Bone marrow (tissue), 2 donors: ENCODE measurements at regions not wholly inside any gene's neighbourhood (a gene's known extent, or its start where the extent isn't known, plus 50 kb on each side); places are given as distances from the start of the nearest gene placed in this dataset.

Experiments used
- DNase-seq, 2 donors: peaks; one replicate each; lab custom pipeline; 2025; lab: John Stamatoyannopoulos, UW

DNA sequence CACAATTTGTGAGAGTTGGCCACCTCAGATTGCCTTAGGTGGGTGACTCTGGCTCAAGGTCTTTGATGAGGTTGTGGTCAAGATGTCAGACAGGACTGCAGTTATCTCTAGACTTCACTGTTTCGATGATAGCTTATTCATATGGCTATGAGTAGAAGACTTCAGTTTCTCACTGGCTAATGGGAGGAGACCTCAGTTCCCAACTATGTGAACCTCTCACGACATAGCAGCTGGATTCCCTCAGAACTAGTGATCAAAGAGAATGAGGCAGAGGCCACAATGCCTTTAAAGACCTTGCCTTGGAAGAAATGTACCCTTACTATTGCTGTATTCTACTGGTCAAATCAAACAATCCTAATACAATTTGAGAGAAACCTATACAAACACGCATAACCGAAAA, 607.5 kb upstream of the ROBO2 start:
- DNase-seq = no peak

DNA sequence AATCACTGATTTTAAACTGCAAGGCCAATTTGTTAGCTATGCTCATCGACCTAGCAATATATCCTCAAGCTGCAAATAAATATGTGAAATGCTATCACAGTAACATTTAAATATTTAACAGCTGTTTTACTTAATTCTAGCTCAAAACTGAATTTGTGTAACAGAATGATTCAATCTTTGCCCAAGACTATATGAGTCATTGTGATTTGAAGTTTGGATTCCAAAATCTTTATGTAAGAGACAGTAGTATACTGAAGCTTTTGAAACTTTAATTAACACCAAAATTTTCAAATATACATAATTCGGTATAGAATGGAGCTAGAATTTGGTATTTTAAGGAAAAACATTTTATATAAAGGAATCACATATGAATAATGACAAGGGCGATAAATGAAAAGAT, 603.0 kb upstream of the ROBO2 start:
- DNase-seq = no peak

DNA sequence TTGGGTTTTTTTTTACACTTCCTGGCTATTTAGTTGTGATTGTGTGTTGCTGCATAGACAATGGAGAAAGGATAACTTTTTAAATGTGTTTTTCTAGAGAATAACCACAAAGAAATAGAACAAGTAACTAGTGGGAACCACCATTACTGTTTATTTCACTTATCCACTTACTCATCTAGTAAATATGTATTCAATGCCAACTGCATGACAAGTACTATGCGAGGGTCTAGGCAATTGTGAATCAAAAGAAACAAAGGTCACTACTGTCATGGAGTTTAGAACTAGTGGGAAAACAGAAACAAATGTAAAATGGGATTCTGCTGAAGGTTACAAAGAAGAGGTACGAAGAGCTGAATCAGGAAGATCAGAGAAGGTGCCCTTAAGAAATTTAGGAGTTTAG, 600.9 kb upstream of the ROBO2 start:
- DNase-seq = no peak

DNA sequence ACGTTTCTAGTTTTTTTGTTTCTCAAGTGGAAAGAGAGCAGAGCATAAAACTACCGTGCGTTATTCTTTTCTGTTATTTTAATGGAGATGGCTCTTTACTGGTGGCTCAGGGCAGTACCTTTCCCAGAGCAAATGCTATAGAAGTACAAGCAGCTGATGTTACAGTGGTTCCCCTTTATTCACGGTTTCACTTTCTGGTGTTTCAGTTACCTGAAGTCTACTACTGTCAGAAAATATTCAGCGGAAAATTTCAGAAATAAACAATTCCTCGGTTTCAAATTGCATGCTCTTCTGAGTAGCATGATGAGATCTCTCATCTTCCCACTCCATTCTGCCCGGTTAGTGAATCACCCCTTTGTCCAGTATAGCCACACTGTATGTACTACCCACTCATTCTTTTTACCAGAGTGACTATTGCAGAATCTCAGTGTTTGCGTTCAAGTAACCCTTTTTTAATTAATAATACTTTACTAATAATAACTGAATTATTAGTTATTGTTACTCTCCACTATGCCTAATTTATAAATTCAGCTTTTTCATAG, 597.5 kb upstream of the ROBO2 start:
- no peak for DNase-seq

DNA sequence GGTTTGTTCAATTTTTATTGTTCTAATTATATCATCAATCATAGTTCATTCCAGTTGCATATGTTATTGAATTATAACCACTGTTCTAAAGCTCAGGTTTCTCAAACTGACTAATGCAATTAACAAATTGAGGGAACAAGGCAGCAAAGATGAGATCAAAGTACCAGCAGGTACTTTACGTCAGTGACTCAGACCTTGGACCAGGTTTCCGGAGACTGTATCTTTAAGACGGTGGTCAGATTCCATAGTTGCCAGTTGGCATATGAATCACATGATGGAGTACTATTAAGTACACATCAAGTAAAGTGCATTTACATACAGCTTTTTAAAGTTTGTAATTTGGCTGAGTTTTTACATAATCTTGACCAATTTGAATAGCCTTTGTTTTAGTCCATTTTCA, 583.6 kb upstream of the ROBO2 start:
- no peak for DNase-seq

DNA sequence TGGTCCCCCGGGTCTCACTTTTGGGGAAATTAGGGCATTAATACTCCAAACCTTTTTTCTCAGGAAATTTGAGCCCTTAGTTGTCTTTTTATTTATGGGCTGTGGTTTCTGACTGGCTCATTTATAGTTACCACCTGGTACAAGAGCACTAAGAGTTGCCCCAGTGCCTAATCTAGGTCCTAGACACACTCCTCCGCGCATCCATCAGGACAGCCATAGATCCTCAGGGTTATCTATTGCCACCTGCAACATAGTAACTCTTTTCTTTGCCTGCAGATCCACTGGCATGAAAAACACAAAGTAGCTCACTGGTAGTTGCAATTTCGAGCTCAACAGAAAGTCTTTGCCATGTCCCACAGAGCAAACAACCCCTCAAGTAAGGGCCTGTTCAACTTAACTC, 576.4 kb upstream of the ROBO2 start:
- DNase-seq = no peak

DNA sequence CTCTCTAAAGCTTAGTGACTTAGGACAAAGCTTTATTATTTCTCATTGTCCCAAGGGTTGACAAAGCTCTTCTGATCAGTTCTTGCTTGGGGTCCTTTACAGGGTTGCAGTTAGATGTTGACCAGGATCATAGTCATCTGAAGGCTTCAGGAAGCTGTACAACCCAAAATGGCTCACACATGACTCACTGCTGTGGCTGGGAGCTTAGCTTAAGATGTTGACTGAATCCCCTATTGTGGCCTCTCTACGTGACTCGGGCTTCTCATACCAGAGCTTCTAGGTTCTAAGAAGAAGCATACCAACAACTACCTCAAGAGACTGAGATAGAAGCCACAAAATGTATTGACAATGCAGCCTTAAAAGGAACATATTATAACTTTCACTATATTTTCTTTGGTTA, 569.6 kb upstream of the ROBO2 start:
- DNase-seq = no peak

DNA sequence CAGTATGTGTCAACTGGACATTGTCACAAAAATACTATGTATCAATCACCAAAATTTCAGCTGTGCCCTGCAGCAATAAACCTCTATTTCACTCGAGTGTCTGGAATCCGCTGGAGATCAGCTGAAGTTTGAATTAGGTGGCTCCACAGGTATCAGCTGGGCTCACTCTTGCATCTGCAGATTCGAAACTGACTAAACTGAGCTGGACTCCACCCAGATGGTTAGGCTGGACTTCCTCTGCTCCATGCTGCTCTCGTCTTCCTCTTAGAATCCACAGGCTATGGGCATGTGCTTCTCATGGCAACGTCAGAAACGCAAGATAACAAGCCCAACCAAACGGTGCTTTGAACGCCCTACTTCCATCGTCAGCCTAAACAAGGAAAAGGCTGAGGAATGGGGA, 565.3 kb upstream of the ROBO2 start:
- no peak for DNase-seq

DNA sequence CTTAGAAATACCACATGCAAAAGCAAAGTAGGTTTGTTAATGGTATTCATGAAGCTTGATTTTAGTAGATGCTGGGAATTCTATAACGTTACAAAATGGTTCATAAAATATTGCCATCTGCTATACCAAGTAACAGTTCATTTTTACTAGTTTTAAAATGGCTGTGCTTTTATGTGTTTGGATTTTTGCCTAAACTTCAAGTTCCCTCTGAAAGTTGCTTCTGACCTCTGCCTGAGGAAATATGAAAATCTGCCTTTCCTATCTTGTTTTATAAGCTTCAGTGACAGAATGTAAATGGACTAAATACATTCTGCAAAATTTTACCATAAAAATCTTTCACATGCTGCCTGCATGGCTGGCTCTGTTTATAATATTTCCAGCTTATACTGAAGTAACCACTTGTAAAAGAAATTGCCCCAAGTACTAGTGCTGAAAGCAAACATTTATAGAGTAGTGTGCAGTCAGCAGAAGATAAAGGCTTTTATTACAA, 560.7 kb upstream of the ROBO2 start:
- DNase-seq = no peak

DNA sequence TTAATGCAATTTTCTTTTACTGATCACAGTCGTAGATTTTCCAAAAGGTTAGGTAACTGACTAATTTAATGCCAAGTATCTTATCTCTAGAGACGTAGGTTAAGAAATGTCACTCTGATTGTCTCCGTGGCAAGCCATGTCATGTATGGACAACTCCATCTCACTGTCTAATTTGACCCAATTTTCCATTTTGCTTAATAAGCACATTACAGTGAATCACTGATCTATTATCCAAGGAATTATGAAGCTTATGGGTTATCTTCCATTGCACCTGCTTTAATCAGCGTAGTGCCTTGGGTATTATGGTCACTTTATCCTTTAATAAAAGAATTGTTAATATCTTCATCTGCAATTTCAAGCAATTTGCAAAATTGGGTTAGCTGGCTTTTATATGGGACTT, 557.4 kb upstream of the ROBO2 start:
- no peak for DNase-seq

DNA sequence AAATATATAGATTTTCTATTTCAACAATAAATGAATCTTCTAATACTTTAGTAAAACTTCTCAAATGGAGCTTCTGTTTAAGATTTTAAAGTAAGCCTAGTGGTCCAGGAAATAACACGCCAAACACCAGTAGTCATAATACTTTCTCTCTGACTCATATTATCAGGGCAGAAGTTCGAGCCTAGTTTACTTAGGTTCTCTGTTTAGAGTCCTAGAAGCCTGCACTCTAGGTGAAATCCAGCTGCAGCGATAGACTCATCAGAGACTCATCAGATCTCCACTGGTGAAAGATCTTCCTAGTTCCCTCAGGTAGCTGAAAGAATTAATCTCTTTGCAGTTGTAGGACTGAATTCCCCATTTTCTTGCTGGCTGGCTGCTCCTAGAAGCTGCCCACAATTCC, 552.5 kb upstream of the ROBO2 start:
- no peak for DNase-seq

DNA sequence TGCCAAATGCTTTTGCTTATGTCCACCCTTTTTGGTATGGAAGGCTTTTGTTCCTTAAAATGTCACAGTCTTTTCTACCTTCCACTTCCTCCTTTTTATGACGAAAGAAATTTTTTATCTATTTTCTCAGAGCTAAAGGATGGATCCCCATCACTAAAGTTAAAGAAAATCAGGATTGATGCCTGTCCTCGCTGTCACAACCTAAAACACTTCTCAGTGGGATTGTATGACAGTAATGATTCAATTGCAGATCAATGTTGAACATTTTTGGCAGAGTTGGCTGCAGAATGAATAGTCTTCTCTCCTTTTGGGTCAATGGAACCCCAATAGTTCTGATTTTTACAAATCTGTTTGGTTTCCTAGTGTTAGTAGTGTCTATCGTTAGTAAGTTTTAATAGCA, 549.8 kb upstream of the ROBO2 start:
- no peak for DNase-seq

DNA sequence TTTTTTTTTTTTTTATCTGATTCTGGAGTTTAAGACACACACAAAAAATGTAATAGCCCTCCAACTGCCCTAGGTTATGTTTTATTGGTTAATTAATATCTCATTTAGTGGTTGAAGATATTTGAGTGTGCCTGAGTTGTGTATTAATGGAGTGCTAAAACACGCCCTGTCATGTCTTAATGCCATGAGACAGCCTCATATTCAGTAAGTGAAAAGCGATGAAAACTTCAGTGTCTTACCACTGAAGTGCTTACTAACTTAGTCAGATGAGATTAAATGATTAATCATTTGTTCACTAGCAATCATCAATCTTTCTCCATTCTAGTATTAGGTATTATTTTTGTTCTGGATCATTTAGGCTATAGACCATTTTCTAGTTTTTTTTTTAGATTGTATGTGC, 544.7 kb upstream of the ROBO2 start:
- DNase-seq = no peak

DNA sequence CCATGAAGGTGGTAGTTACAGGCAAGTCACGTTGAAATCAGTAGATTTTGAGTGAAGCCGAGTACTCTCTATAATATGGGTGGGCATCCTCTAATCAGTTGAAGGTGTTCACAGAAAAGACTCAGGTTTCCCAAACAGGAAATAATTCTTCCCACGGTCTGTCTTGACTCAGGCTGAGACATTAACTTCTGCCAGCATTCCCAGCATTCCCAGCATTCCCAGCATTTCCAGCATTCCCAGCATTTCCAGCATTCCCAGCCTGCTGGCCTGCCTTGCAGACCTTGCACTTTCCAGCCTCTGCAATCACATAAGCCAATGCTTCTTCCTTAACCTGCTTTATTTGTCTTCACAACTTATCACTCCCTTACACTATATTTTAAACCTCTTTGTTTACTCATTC, 542.3 kb upstream of the ROBO2 start:
- no peak for DNase-seq

DNA sequence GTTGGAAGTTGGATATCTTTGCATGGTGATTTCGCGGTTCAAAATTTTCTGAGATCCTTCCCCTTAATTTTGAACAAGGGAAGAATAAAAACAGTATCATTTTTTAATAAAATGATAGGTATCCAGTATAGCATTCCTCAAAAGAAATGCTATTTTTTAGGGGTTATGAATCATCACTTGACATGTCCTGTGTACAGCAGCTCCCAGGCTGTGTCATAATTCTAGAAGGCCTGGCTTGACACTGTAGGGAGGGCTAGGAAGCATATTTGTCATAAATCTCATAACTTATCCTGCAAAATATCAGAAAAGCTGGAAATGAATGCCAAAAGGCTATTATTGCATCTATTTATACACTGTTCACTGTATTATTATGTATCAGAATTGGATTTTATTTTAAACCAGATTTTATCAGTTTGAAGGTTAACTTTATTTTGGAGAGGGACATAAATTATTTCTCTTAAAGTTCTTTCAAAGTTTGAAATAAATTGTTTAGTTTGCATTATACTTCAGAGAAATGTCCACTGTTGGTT, 539.1 kb upstream of the ROBO2 start:
- DNase-seq = no peak

DNA sequence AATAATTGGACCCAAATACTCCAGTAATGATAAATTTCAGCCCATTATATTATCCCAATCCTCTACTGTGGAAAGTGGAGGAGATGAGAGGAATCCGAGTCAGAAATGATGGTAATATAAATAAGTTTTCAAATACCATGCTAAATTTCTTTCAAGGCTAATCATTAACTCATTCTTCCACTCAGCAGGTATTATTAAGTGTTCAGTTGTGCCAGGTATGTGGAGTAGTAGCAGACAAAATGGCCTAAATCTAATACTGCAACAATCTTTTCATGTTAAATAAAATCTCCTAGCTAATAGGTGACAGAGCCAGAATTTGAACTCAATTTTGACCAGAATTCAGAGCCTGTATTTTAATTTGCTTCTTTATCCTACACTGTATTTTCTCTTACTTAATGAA, 538.6 kb upstream of the ROBO2 start:
- DNase-seq = no peak

DNA sequence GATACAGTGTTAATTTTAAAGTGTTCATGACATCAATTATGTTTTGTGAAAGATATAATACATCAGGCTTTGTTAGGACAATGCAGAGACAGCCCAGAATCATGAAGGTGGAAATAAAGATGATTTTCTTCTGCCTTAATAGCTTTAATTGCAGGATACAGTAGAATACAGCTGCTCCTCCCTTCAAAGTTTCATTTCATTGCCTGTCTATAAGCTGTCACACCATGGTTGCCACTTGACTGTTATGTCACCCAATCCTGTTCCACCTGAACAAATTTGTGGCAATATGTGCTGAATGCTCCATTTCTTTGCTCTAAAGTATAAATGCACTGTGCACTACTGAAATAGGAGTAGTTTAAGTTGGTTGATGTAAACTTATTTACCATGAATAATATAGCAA, 537.8 kb upstream of the ROBO2 start:
- no peak for DNase-seq

DNA sequence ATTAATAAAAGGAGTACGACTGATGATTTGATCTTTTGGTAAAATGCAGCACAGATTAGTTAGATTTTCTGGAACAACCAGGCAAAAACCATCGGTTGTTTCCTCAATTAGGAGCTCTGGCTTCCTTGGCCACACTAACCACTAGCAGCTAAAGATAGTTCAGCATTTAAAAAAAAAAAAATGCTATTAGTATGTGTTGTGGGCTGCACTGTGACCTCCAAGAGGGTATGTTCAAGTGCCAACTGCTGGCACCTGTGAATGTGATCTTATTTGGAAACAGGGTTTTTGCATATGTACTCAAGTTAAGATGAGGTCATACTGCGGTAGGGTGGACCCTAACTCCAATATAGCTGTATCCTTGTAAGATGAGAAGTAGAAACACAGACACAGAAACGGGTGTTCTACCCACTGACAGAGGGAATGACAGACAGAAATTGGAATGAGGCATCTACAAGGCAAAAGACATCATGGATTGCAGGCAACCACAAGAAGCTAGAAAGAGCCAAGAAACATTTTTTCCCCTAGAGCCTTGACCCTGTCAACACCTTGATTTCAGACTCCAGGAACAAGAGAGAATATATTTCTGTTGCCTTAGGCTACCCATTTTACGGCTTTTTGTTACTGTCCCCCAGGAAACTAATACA, 534.6 kb upstream of the ROBO2 start:
- no peak for DNase-seq

DNA sequence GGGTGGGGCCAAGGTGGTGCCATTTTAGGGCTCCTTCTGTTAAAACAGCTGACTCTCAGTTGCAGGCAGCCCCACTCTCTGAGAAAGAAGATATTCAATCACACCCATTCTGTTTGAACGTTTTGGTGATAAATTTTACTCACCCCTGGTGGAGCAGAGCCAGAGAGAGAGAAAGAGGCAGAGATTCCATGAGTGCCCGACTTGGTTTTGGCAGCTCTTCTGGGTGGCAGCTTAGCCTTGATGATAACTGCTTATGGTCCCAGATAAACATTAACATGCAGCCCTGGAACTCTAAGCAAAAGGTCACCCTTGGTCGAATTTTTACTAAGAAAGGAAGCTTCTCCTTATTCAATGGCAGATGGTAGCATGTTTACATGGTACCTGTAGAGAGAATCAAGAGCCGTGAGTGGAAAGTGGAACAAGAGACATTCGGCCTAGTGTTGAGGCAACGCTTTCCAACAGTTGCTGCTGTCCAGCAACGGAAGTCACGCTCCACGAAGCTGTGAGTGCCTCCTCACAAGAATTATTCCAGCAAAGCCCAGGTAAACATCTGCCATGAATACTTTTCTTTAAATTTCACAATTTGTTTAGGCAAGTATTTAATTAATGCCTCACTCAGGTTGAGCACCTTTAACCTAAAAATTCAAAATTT, 530.6 kb upstream of the ROBO2 start:
- DNase-seq = no peak

DNA sequence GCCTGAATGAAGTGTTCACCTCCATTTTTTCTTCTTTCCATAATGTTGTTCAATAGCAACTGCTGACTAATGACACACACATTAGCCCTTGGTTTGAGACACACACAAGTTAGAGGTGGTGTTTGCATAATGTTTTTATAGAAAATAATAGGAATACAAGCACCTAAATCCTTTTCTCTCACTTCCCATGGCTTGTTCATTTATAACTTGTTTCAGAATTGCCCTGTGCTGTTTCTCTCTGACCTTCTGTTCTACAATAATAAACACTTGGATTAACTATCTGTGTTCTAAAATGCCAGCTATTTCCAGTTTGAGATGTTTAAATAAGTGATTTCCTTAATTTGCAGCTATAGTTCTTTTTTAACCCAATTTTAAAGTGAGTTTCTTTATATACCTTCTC, 525.1 kb upstream of the ROBO2 start:
- DNase-seq = no peak

DNA sequence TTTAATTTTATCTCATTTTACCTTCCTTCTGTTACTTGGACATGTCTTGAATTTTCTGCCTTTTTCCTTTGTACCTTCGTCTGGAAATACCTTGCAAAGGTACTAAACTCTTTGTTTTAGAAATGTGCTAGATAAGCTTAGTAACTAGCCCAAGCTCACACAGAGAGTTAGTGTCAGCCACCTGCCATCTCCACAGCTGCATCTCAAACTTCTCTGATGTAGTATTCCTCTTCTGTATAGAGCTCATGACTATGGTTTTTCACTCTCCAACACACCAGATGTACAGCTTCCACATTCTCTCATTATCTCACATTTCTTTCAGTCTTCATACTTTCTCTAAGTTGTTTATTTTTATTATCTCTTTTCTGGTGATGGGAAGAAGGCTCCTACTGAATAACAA, 516.6 kb upstream of the ROBO2 start:
- no peak for DNase-seq

DNA sequence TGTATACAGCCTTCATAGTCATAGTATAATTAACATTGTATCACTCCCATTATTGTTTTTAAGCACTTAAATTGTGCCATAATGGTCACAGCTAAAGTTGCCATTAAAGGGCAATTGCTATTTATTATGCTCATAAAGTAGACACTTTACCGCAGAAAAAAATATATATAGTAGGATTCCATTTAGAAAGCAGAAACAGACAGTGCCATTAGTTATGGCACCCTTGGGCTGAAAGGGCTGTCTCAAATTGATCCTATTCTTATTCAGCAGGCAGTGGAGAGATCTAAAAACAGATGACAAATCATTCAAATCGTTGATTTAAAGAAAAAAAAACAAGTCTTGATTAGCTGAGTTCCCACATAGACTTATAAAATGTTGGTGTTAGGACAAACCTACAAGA, 514.2 kb upstream of the ROBO2 start:
- DNase-seq = no peak

DNA sequence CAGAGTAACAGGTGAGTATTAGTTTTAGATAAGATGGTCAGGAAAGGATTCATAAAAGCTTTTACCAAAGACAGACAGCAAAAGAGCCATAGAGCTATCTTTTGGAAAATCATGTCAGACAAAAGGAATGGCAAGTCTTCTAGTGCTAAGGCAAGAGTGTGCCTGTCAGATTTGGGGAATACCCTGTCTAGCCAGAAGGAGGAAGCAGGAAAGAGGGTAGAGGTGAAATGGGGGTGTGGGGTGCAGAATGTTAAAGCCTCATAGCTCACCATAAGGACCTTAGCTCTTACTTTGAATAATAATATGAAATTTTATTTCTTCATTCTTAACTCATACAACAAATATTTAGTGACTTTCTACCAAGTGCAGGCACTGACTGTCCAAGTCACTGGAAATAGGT, 512.1 kb upstream of the ROBO2 start:
- no peak for DNase-seq
